ENCODE measurements at regions not wholly inside any gene's neighbourhood (a gene's known extent, or its start where the extent isn't known, plus 50 kb on each side); places are given as distances from the start of the nearest gene placed in this dataset.

DNA sequence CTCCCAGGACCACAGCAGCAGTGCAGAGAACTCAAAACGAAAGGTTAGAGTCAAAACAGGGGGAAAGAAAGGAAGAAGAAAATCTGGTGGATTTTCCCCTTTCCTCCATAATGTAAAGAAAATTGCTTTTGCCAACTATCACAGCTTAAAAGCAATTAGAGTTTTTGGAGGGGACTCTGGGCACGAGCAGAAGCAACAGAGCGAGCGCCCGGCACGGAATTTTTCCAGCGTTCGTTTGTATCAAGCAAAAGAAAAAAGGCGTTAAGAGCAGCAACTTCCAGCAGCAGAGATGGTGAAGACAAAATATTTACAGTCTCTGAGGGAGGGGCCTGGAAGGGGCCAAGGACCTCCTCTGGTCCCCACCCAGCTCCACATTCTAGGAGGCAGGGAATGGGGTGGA is 174.9 kb upstream of the LINGO1 start:
- TF ChIP-seq, protein P1, sequence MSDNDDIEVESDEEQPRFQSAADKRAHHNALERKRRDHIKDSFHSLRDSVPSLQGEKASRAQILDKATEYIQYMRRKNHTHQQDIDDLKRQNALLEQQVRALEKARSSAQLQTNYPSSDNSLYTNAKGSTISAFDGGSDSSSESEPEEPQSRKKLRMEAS (IDR thresholded peaks at IDR 0.05; ENCODE audit: low read depth, low read length): no peak
- TF ChIP-seq POLR2A (IDR thresholded peaks at IDR 0.05; ENCODE audit: extremely low read depth, insufficient read length) (no peak), MYC (IDR thresholded peaks at IDR 0.05; ENCODE audit: low read depth, low read length) (no peak)
- TF ChIP-seq, protein P2, sequence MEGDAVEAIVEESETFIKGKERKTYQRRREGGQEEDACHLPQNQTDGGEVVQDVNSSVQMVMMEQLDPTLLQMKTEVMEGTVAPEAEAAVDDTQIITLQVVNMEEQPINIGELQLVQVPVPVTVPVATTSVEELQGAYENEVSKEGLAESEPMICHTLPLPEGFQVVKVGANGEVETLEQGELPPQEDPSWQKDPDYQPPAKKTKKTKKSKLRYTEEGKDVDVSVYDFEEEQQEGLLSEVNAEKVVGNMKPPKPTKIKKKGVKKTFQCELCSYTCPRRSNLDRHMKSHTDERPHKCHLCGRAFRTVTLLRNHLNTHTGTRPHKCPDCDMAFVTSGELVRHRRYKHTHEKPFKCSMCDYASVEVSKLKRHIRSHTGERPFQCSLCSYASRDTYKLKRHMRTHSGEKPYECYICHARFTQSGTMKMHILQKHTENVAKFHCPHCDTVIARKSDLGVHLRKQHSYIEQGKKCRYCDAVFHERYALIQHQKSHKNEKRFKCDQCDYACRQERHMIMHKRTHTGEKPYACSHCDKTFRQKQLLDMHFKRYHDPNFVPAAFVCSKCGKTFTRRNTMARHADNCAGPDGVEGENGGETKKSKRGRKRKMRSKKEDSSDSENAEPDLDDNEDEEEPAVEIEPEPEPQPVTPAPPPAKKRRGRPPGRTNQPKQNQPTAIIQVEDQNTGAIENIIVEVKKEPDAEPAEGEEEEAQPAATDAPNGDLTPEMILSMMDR (IDR thresholded peaks at IDR 0.05; ENCODE audit: low read depth, low read length): no peak
- no peak for DNase-seq (ENCODE audit: low read depth)
- no peak overlapping the region for H3K4me3 ChIP-seq (ENCODE audit: low read depth, low read length)

DNA sequence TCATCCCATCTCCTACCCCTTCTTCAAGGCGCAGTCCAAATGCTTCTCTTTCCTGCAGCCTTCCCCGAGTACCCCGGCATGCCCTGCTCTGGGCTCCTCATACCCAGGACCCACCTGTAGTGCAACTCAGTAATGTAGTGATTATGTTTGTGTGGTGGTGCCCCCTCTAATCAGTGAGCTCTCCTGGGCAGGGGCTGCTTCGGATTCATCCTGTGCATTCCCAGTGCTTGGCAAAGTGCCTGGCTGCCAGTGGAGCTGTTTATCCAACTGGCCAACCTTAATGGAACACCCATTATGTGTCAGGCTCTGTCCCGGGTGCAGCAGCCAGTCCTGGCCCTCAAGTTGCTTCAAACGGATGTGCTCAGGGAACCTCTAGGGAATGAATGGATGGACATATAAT is 174.4 kb upstream of the LINGO1 start:
- TF ChIP-seq, protein P1 (IDR thresholded peaks at IDR 0.05; ENCODE audit: low read depth, low read length): no peak
- TF ChIP-seq, protein P2 (IDR thresholded peaks at IDR 0.05; ENCODE audit: low read depth, low read length): no peak
- TF ChIP-seq MYC (IDR thresholded peaks at IDR 0.05; ENCODE audit: low read depth, low read length) (no peak), POLR2A (IDR thresholded peaks at IDR 0.05; ENCODE audit: extremely low read depth, insufficient read length) (no peak)
- no peak for DNase-seq (ENCODE audit: low read depth)
- no peak overlapping the region for H3K4me3 ChIP-seq (ENCODE audit: low read depth, low read length)

DNA sequence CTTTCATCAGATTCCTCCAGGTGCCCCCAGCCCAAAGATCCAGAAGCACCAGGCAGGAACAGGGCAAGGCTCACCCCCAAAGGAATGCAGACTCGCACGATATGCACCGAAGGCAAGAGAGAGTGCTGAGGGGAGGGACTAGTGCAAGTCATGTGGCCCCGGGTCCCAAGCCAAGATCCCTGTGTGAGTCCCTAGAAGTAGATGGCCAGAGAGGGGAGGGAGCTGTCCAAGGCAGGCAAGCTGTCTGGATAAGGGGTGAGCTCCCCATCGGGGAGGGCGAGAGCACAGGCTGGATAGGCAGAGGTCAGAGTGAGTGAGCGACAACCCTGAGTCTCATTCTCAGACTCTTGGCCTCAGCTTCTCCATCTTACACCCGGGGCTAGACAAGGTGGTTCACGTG is 171.5 kb upstream of the LINGO1 start:
- DNase-seq (ENCODE audit: low read depth): no peak
- TF ChIP-seq POLR2A (IDR thresholded peaks at IDR 0.05; ENCODE audit: extremely low read depth, insufficient read length): no peak
- TF ChIP-seq MYC (IDR thresholded peaks at IDR 0.05; ENCODE audit: low read depth, low read length): no peak
- TF ChIP-seq, protein P2 (IDR thresholded peaks at IDR 0.05; ENCODE audit: low read depth, low read length): no peak
- TF ChIP-seq, protein P1 (IDR thresholded peaks at IDR 0.05; ENCODE audit: low read depth, low read length): no peak
- H3K4me3 ChIP-seq (ENCODE audit: low read depth, low read length): no peak overlapping the region

DNA sequence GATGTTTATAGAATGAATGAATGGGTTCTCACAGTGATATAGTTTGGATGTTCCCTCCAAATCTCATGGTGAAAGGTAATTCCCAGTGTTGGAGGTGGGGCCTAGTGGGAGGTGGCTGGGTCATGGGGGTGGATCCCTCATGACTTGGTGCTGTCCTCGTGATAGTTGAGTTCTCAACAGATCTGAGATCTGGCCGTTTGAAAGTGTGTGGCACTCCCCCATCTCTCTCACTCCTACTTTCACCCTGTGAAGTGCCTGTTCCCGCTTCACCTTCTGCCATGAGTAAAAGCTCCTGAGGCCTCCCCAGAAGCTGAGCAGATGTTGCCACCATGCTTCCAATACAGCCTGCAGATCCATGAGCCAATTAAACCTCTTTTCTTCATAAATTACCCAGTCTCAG is 170.8 kb upstream of the LINGO1 start:
- TF ChIP-seq MYC (IDR thresholded peaks at IDR 0.05; ENCODE audit: low read depth, low read length): no peak
- TF ChIP-seq, protein P1 (IDR thresholded peaks at IDR 0.05; ENCODE audit: low read depth, low read length): no peak
- H3K4me3 ChIP-seq (ENCODE audit: low read depth, low read length): no peak overlapping the region
- DNase-seq (ENCODE audit: low read depth): no peak

DNA sequence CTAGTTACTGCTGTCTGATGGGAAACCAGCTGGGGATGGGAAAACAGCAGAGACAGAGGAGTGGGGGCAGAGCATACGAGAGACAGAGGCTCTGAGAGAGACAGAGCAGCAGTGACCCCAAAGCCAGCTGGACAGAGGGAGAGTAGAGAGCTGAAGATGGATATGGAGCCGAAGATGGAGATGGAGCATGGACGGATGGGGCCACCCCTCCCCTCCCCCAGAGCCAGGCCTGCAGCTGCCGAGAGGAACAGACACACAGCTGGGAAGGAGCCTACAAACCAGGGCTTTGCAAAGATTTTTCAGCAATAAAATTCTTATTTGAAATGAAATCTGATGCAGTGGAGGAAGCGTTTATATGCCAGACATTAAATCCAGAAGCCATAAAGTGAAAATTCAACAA is 167.6 kb upstream of the LINGO1 start:
- H3K4me3 ChIP-seq (ENCODE audit: low read depth, low read length): no peak overlapping the region
- TF ChIP-seq, protein P1 (IDR thresholded peaks at IDR 0.05; ENCODE audit: low read depth, low read length): no peak
- TF ChIP-seq, protein P2 (IDR thresholded peaks at IDR 0.05; ENCODE audit: low read depth, low read length): no peak
- TF ChIP-seq POLR2A (IDR thresholded peaks at IDR 0.05; ENCODE audit: extremely low read depth, insufficient read length) (no peak), MYC (IDR thresholded peaks at IDR 0.05; ENCODE audit: low read depth, low read length) (no peak)
- no peak for DNase-seq (ENCODE audit: low read depth)

DNA sequence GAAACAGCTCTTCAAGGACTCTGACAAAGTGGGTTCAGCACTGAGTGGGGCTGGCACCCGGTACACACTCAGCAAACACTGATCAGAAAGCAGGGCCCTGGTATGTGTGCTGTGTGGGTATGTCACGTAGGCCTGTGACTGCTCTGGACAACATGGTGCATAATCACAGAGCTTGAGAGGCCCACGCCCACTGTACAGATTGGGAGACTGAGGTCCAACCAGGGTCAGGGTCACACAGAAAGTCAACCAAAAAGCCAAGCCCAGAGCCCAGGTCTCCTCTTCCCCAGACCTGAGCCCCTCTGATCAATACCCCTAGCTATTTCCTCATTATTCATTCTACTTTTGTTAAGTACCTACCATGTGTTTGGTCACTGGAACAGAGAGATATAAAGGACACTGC is 166.1 kb upstream of the LINGO1 start:
- DNase-seq (ENCODE audit: low read depth): no peak
- TF ChIP-seq, protein P1 (IDR thresholded peaks at IDR 0.05; ENCODE audit: low read depth, low read length): no peak
- no peak for TF ChIP-seq MYC (IDR thresholded peaks at IDR 0.05; ENCODE audit: low read depth, low read length)
- TF ChIP-seq, protein P2 (IDR thresholded peaks at IDR 0.05; ENCODE audit: low read depth, low read length): no peak
- TF ChIP-seq POLR2A (IDR thresholded peaks at IDR 0.05; ENCODE audit: extremely low read depth, insufficient read length): no peak
- H3K4me3 ChIP-seq (ENCODE audit: low read depth, low read length): no peak overlapping the region

All from NB4 (cell line).